IMR-90 (cell line): ENCODE measurements at regions not wholly inside any gene's neighbourhood (a gene's known extent, or its start where the extent isn't known, plus 50 kb on each side); places are given as distances from the start of the nearest gene placed in this dataset.

Experiments
- ATAC-seq: fragments of 200-7000 bp; cut with Tn5 transposase; 2 replicates; pipeline ENCODE4 v1.9.1; 2020; ENCODE audit warnings: low read depth, mild to moderate bottlenecking, moderate library complexity
- BruUV-seq: library from RNA; stranded (reverse); fragments of 400-500 nt; replicated peaks from 2 replicates; lab custom pipeline; 2021; lab: Mats Ljungman, UMichigan
- CTCF ChIA-PET: fragments of 300-600 bp; formaldehyde crosslinking; extraction: SDS; loops from one replicate; lab custom pipeline; 2021; ENCODE audit warnings: antibody characterized with exemption; lab: Yijun Ruan, JAX
- POLR2A ChIA-PET: fragments of 300-600 bp; sonication (Branson Sonifier 250); formaldehyde crosslinking; loops from one replicate; lab custom pipeline; 2022; ENCODE audit warnings: antibody characterized with exemption; ENCODE audit not compliant: unreplicated experiment; lab: Charles Lee
- DNase-seq: peaks from one replicate; pipeline ENCODE4 v3.0.0; 2013
- H2AFZ ChIP-seq: replicated peaks from 2 replicates; pipeline ENCODE3; 2013; ENCODE audit warnings: low read length, mild to moderate bottlenecking; ENCODE audit not compliant: poor library complexity
- H2AK5ac ChIP-seq: 2 replicates; pipeline ENCODE4 v1.6.1; 2013; ENCODE audit warnings: low read depth, low read length, inconsistent platforms
- H2AK9ac ChIP-seq: replicated peaks from 2 replicates; pipeline ENCODE3; 2013; ENCODE audit warnings: mild to moderate bottlenecking, low read depth, low read length, moderate library complexity; ENCODE audit not compliant: poor library complexity
- H2BK120ac ChIP-seq: 2 replicates; pipeline ENCODE4 v1.6.1; 2013; ENCODE audit warnings: low read depth, low read length, inconsistent platforms
- H2BK15ac ChIP-seq: 3 replicates; pipeline ENCODE4 v1.6.1; 2013; ENCODE audit warnings: low read depth, low read length, inconsistent platforms
- H2BK20ac ChIP-seq: 2 replicates; pipeline ENCODE4 v1.6.1; 2013; ENCODE audit warnings: low read depth, mild to moderate bottlenecking, inconsistent platforms, low read length, moderate library complexity
- H2BK5ac ChIP-seq: 2 replicates; pipeline ENCODE4 v1.6.1; 2013; ENCODE audit warnings: mild to moderate bottlenecking, low read depth, low read length, inconsistent platforms; ENCODE audit not compliant: poor library complexity, severe bottlenecking
- H3K14ac ChIP-seq: replicated peaks from 2 replicates; pipeline ENCODE4 v1.6.1; 2013; ENCODE audit warnings: low read depth, low read length, inconsistent platforms
- H3K18ac ChIP-seq: 2 replicates; pipeline ENCODE4 v1.6.1; 2013; ENCODE audit warnings: low read depth, low read length, control low read depth
- H3K23ac ChIP-seq: 2 replicates; pipeline ENCODE4 v1.6.1; 2013; ENCODE audit warnings: low read depth, low read length, inconsistent platforms
- H3K27ac ChIP-seq: 2 replicates; pipeline ENCODE4 v1.5.1; 2013; ENCODE audit warnings: mild to moderate bottlenecking, control low read depth, low read length; ENCODE audit not compliant: insufficient read depth
- H3K27me3 ChIP-seq: 2 replicates; pipeline ENCODE4 v1.6.1; 2013; ENCODE audit warnings: low read length; ENCODE audit not compliant: control insufficient read depth, insufficient read depth
- H3K36me3 ChIP-seq: 2 replicates; pipeline ENCODE4 v1.6.1; 2013; ENCODE audit warnings: low read length, mixed read lengths; ENCODE audit not compliant: control insufficient read depth, insufficient read depth
- H3K4ac ChIP-seq: 2 replicates; pipeline ENCODE4 v1.6.1; 2013; ENCODE audit warnings: low read depth, low read length, inconsistent platforms
- H3K4me1 ChIP-seq: 2 replicates; pipeline ENCODE4 v1.6.1; 2013; ENCODE audit warnings: low read length, mixed read lengths; ENCODE audit not compliant: control insufficient read depth, insufficient read depth
- H3K4me2 ChIP-seq: 2 replicates; pipeline ENCODE4 v1.6.1; 2013; ENCODE audit warnings: low read depth, mild to moderate bottlenecking, control low read depth, low read length, moderate library complexity
- H3K4me3 ChIP-seq: 2 replicates; pipeline ENCODE4 v1.5.1; 2013; ENCODE audit warnings: low read depth, mild to moderate bottlenecking, control low read depth, low read length, moderate library complexity; ENCODE audit not compliant: insufficient read depth
- H3K56ac ChIP-seq: 2 replicates; pipeline ENCODE4 v1.6.1; 2013; ENCODE audit warnings: low read length, inconsistent platforms; ENCODE audit not compliant: insufficient read depth; ENCODE audit errors: extremely low read depth
- H3K79me1 ChIP-seq, 2 experiments: 2 replicates each; pipeline ENCODE4 v1.6.1; 2013; ENCODE audit warnings: low read length in 2 of 2, inconsistent platforms in 1 of 2, low read depth in 1 of 2
- H3K9ac ChIP-seq: 2 replicates; pipeline ENCODE4 v1.6.1; 2013; ENCODE audit warnings: low read depth, low read length, control low read depth
- H3K9me1 ChIP-seq: 2 replicates; pipeline ENCODE4 v1.6.1; 2013; ENCODE audit warnings: low read length, inconsistent platforms; ENCODE audit not compliant: insufficient read depth
- H3K9me3 ChIP-seq: 2 replicates; pipeline ENCODE4 v1.6.1; 2013; ENCODE audit warnings: low read length; ENCODE audit not compliant: control insufficient read depth, insufficient read depth
- H4K20me1 ChIP-seq: 2 replicates; pipeline ENCODE4 v1.6.1; 2013; ENCODE audit warnings: low read length, inconsistent platforms; ENCODE audit not compliant: insufficient read depth
- H4K5ac ChIP-seq: 2 replicates; pipeline ENCODE4 v1.6.1; 2013; ENCODE audit warnings: mild to moderate bottlenecking, low read depth, low read length, control low read depth
- H4K8ac ChIP-seq, 2 experiments: 2 replicates each; pipeline ENCODE4 v1.6.1; 2013; ENCODE audit warnings: low read depth in 2 of 2, low read length in 2 of 2, control low read depth in 1 of 2, inconsistent platforms in 1 of 2
- H4K91ac ChIP-seq: 2 replicates; pipeline ENCODE4 v1.6.1; 2013; ENCODE audit warnings: low read depth, low read length, inconsistent platforms; ENCODE audit not compliant: insufficient read depth
- MAZ ChIP-seq: IDR thresholded peaks from 2 replicates; pipeline ENCODE4 v1.6.1; 2012; ENCODE audit warnings: low read depth, mild to moderate bottlenecking, low read length, improper control_type of control experiment, moderate library complexity, borderline replicate concordance
- RCOR1 ChIP-seq: IDR thresholded peaks from 2 replicates; pipeline ENCODE4 v1.6.1; 2012; ENCODE audit warnings: mild to moderate bottlenecking, low read length, improper control_type of control experiment; ENCODE audit not compliant: insufficient replicate concordance
- WGBS, 2 experiments: methylation state at CpG; one replicate each; pipeline versions ENCODE4 v1.1.5 to v1.1.7; 2013; ENCODE audit warnings: missing lambda C conversion rate in 2 of 2; ENCODE audit not compliant: insufficient read length in 1 of 2; ENCODE audit errors: extremely low coverage in 2 of 2; 5-methylcytosine and 5-hydroxymethylcytosine counted together
- dilution Hi-C: fragments of 300-500 bp; cut with HindIII; formaldehyde crosslinking; loops from one replicate; pipeline ENCODE4 v1.14.3; 2018; ENCODE audit warnings: low sequenced_read_pairs; ENCODE audit not compliant: unreplicated experiment
- in situ Hi-C: fragments of 300-500 bp; cut with MboI; formaldehyde crosslinking; loops from 3 replicates; pipeline ENCODE4 v1.14.3; 2019; ENCODE audit warnings: low sequenced_read_pairs, inconsistent platforms, mixed read lengths
- intact Hi-C: fragments of 100-400 bp; cut with micrococcal nuclease; formaldehyde crosslinking; loops from 2 replicates; pipeline ENCODE4 v1.10.0; 2022

DNA sequence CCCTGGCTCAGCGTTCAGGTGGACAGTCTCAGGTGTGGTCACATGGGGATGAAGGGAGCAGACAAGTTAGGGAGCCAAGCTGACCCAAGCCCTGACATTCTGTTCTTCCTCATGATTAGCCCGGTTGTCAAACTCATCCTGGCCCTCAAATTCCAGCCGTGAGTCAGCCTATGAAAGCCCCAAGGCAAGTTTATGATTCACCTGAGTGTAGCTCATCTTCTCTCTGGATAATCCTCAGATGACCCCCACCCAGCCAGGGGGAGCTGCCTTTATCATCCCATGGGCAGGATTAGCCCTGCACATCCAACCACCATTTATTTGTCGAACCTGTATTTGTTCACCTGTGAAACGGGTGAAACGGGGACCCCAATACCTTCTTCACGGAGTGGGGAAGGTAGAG lies 161.9 kb downstream of the DHX35 start:
- no peak overlapping the region for H2BK120ac ChIP-seq
- H3K4me2 ChIP-seq = no peak overlapping the region
- H3K14ac ChIP-seq = no peak overlapping the region
- H2AK5ac ChIP-seq = no peak overlapping the region
- no peak for ATAC-seq
- 80% methylated on average over 1 of the region's 7 CpGs; no CpG with 5 or more reads in 1 of the 2 experiments for WGBS, 2 experiments
- no peak overlapping the region for H4K8ac ChIP-seq
- H3K9ac ChIP-seq = no peak overlapping the region
- H4K5ac ChIP-seq = no peak overlapping the region
- H3K4me1 ChIP-seq = no peaks in the 10 kb centered on the region
- no peak overlapping the region for H2BK5ac ChIP-seq
- no peaks in the 10 kb centered on the region for H3K36me3 ChIP-seq
- peak overlapping the region; percentile 26 for H2AFZ ChIP-seq
- H2BK15ac ChIP-seq = no peak overlapping the region
- DNase-seq = no peak
- in situ Hi-C loops = no loop called here
- no peak overlapping the region for H3K27ac ChIP-seq
- TF ChIP-seq MAZ = no peak
- TF ChIP-seq RCOR1 = no peak
- no peak overlapping the region for H2BK20ac ChIP-seq
- no peaks in the 10 kb centered on the region; the same call in 1 of the 2 replicates for H3K27me3 ChIP-seq
- intact Hi-C loops = no loop called here
- H3K9me1 ChIP-seq = no peaks in the 10 kb centered on the region
- no peaks in the 10 kb centered on the region for H4K20me1 ChIP-seq
- dilution Hi-C loops = no loop called here
- H3K23ac ChIP-seq = no peak overlapping the region
- H3K18ac ChIP-seq = no peak overlapping the region
- no peak overlapping the region for H2AK9ac ChIP-seq
- H3K9me3 ChIP-seq = no peaks in the 10 kb centered on the region
- POLR2A ChIA-PET = no interaction called here
- CTCF ChIA-PET = no interaction called here
- H3K79me1 ChIP-seq = no peaks in the 10 kb centered on the region
- no TSS peak for BruUV-seq
- H4K91ac ChIP-seq = no peak overlapping the region
- H3K56ac ChIP-seq = no peak overlapping the region
- H3K4me3 ChIP-seq = no peak overlapping the region
- H3K4ac ChIP-seq = no peak overlapping the region
